MCF 10A (cell line): ENCODE measurements at regions not wholly inside any gene's neighbourhood (a gene's known extent, or its start where the extent isn't known, plus 50 kb on each side); places are given as distances from the start of the nearest gene placed in this dataset.

Experiments used
- BruUV-seq: library from RNA; stranded (reverse); fragments of 400-500 nt; replicated peaks from 2 replicates; lab custom pipeline; 2021; lab: Mats Ljungman, UMichigan
- CTCF ChIA-PET: fragments of 300-600 bp; sonication (Branson Sonifier 250); formaldehyde crosslinking; extraction: SDS; loops from one replicate; lab custom pipeline; 2021; ENCODE audit warnings: antibody characterized with exemption, inconsistent platforms; lab: Yijun Ruan, JAX
- POLR2A ChIA-PET: fragments of 300-600, 350-650 bp; sonication (Branson Sonifier 250); formaldehyde crosslinking; extraction: SDS; loops from one replicate; lab custom pipeline; 2020; ENCODE audit warnings: antibody characterized with exemption, inconsistent platforms; lab: Yijun Ruan, JAX
- DNase-seq: peaks from one replicate; pipeline ENCODE4 v3.0.0-alpha.2; 2018; ENCODE audit not compliant: unreplicated experiment
- H3K27ac Mint-ChIP-seq: one replicate; pipeline ENCODE4 v1.8.0; 2022; ENCODE audit warnings: mild to moderate bottlenecking, low read depth, mixed read lengths; ENCODE audit not compliant: unreplicated experiment
- H3K27me3 Mint-ChIP-seq: one replicate; pipeline ENCODE4 v1.8.0; 2022; ENCODE audit warnings: mixed read lengths; ENCODE audit not compliant: insufficient read depth, unreplicated experiment
- H3K36me3 Mint-ChIP-seq: one replicate; pipeline ENCODE4 v1.8.0; 2022; ENCODE audit warnings: mild to moderate bottlenecking, moderate library complexity, mixed read lengths; ENCODE audit not compliant: insufficient read depth, unreplicated experiment
- H3K4me1 Mint-ChIP-seq: one replicate; pipeline ENCODE4 v1.8.0; 2022; ENCODE audit warnings: mixed read lengths; ENCODE audit not compliant: insufficient read depth, unreplicated experiment
- H3K4me3 Mint-ChIP-seq: one replicate; pipeline ENCODE4 v1.8.0; 2022; ENCODE audit warnings: mild to moderate bottlenecking, moderate library complexity, mixed read lengths; ENCODE audit not compliant: unreplicated experiment
- H3K9me3 Mint-ChIP-seq: one replicate; pipeline ENCODE4 v1.8.0; 2022; ENCODE audit warnings: mixed read lengths; ENCODE audit not compliant: unreplicated experiment
- CTCF ChIP-seq: fragments of 200-600 bp; IDR thresholded peaks from one replicate; pipeline ENCODE4 v1.8.0; 2022; ENCODE audit warnings: antibody characterized with exemption, mild to moderate bottlenecking; ENCODE audit not compliant: unreplicated experiment
- intact Hi-C: fragments of 100-400 bp; cut with micrococcal nuclease; formaldehyde crosslinking; loops from 2 replicates; pipeline ENCODE4 v1.14.1; 2022

GRCh38 chr3:159632851-159633250, 355.8 kb upstream of the IL12A start:
- TF ChIP-seq CTCF, result no peak
- Mint-ChIP-seq H3K27ac (peak overlapping the region; percentile 16), H3K4me3 (no peak overlapping the region), H3K4me1 (peaks cover 34% of the 10 kb centered on the region), H3K27me3 (no peaks in the 10 kb centered on the region), H3K36me3 (peaks cover 6% of the 10 kb centered on the region), H3K9me3 (no peaks in the 10 kb centered on the region)
- CTCF ChIA-PET, result interaction anchor here (0.6 to 1.5 kb wide), 5 partner anchors 15 to 181 kb away, joined by 3 to 4 read pairs (median 3); no protein-coding TSS in a partner anchor
- DNase-seq, result no peak
- BruUV-seq, result no TSS peak
- POLR2A ChIA-PET, result interaction anchor here (1.1 to 1.2 kb wide), 2 partner anchors 10 to 12 kb away, joined by 3 to 4 read pairs; no protein-coding TSS in a partner anchor
- intact Hi-C loops, result no loop called here

- BruUV-seq, result no TSS peak
- Mint-ChIP-seq H3K27ac (peak overlapping the region; percentile 42), H3K27me3 (no peaks in the 10 kb centered on the region), H3K4me3 (no peak overlapping the region), H3K9me3 (no peaks in the 10 kb centered on the region), H3K4me1 (peaks cover 40% of the 10 kb centered on the region), H3K36me3 (peaks cover 6% of the 10 kb centered on the region)
- CTCF ChIA-PET, result interaction anchor here (0.9 to 1.1 kb wide), 2 partner anchors 17 to 39 kb away, joined by 3 read pairs; no protein-coding TSS in a partner anchor
- POLR2A ChIA-PET, result interaction anchor here (0.6 kb wide), 2 partner anchors 130 to 974 kb away, joined by 3 to 4 read pairs; no protein-coding TSS in a partner anchor
- no peak for TF ChIP-seq CTCF
- peak; percentile 38 for DNase-seq
- intact Hi-C loops, result no loop called here
These were observed 354.2 kb upstream of the IL12A start for GRCh38 chr3:159634483-159634882.

GRCh38 chr3:159635047-159635641, 353.5 kb upstream of the IL12A start:
- TF ChIP-seq CTCF, result no peak
- ChIA-PET CTCF (interaction anchor here (0.6 to 1.1 kb wide), 5 partner anchors 18 to 181 kb away, joined by 3 read pairs; no protein-coding TSS in a partner anchor), POLR2A (interaction anchor here (0.5 to 1.3 kb wide), 3 partner anchors 38 to 975 kb away, joined by 3 to 4 read pairs (median 3); no protein-coding TSS in a partner anchor)
- DNase-seq, result peak; percentile 52
- Mint-ChIP-seq H3K27ac (peak overlapping the region; percentile 42), H3K4me3 (no peak overlapping the region), H3K27me3 (no peaks in the 10 kb centered on the region), H3K9me3 (no peaks in the 10 kb centered on the region), H3K36me3 (peaks cover 6% of the 10 kb centered on the region), H3K4me1 (peaks cover 40% of the 10 kb centered on the region)
- intact Hi-C loops, result no loop called here
- BruUV-seq, result no TSS peak

GRCh38 chr3:159637883-159638542, 350.6 kb upstream of the IL12A start:
- H3K9me3 Mint-ChIP-seq, result no peaks in the 10 kb centered on the region
- H3K4me3 Mint-ChIP-seq, result no peak overlapping the region
- peak; percentile 53 for DNase-seq
- POLR2A ChIA-PET, result interaction anchor here (1.4 kb wide), 2 partner anchors 14 to 88 kb away, joined by 3 to 4 read pairs; no protein-coding TSS in a partner anchor
- CTCF ChIA-PET, result interaction anchor here (0.5 to 1.1 kb wide), 4 partner anchors 10 to 806 kb away, joined by 3 to 5 read pairs (median 4); no protein-coding TSS in a partner anchor
- intact Hi-C loops, result no loop called here
- H3K36me3 Mint-ChIP-seq, result peaks cover 6% of the 10 kb centered on the region
- no peak for TF ChIP-seq CTCF
- peaks cover 34% of the 10 kb centered on the region for H3K4me1 Mint-ChIP-seq
- no peak overlapping the region for H3K27ac Mint-ChIP-seq
- H3K27me3 Mint-ChIP-seq, result no peaks in the 10 kb centered on the region
- no TSS peak for BruUV-seq
